ENCODE measurements at regions not wholly inside any gene's neighbourhood (a gene's known extent, or its start where the extent isn't known, plus 50 kb on each side); places are given as distances from the start of the nearest gene placed in this dataset.

DNA sequence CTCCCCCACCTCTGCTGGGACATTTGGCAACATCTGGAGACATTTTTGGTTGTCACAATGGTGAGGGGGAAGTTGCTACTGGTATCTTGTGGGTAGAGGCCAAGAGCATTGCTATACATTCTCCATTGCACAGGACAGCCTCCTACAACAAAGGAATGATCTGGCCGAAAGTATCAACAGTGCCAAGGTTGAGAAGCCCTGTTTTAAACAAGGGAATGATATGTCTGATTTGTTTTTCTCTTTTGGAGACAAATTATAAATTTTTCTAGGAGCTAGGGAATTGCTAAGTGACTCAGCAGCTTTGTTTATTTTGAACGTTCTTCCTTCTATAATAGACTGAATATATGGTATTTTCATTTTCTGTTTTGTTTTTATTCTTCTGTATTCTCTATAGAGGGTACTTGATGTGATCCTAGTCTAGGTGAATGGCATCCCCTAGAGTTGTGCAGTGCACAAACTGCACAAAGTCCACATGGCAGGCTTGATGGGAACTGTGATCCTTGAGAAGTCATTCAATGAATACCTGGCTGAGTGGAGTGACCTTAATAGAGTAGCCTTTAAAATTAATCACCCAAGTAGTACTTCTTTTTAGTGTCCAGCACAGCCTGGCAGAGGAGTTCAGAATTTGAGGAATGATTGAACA lies 288.6 kb upstream of the USP24 start:
- TF ChIP-seq EZH2 (IDR thresholded peaks at IDR 0.05), result no peak
- TF ChIP-seq POLR2AphosphoS5 (IDR thresholded peaks at IDR 0.05; ENCODE audit: borderline replicate concordance, low read depth, low read length), result no peak
- TF ChIP-seq FOXP2 (optimal IDR thresholded peaks at IDR 0.05; ENCODE audit: control extremely low read depth, extremely low read length, insufficient read depth), result no peak
